ENCODE measurements at regions not wholly inside any gene's neighbourhood (a gene's known extent, or its start where the extent isn't known, plus 50 kb on each side); places are given as distances from the start of the nearest gene placed in this dataset.
"Not testable (repeated sequence)": the region's sequence is repeated elsewhere in the genome, so short reads cannot be mapped to it uniquely, and the experiment has no call there.

- no peak for TF ChIP-seq CTCF (IDR thresholded peaks at IDR 0.05; ENCODE audit: low read depth, low read length, missing control alignments)
- H3K4me3 ChIP-seq (ENCODE audit: low read depth, low read length): no peak overlapping the region
- DNase-seq (ENCODE audit: low read depth): no peak
These were observed 134.6 kb downstream of the CCDC34 start for GRCh38 chr11:27228232-27228905.

GRCh38 chr11:27227736-27228135 is 135.3 kb downstream of the CCDC34 start:
- no peak for TF ChIP-seq CTCF (IDR thresholded peaks at IDR 0.05; ENCODE audit: low read depth, low read length, missing control alignments)
- no peak overlapping the region for H3K4me3 ChIP-seq (ENCODE audit: low read depth, low read length)
- no peak for DNase-seq (ENCODE audit: low read depth)

GRCh38 chr11:27219487-27220039 is 143.5 kb downstream of the CCDC34 start:
- not testable (repeated sequence) for H3K4me3 ChIP-seq (ENCODE audit: low read depth, low read length); DNase-seq (ENCODE audit: low read depth)

- H3K4me3 ChIP-seq (ENCODE audit: low read depth, low read length): no peak overlapping the region
- no peak for DNase-seq (ENCODE audit: low read depth)
- TF ChIP-seq CTCF (IDR thresholded peaks at IDR 0.05; ENCODE audit: low read depth, low read length, missing control alignments): no peak
These were observed 144.5 kb downstream of the CCDC34 start for GRCh38 chr11:27218421-27219038.

GRCh38 chr11:27217948-27218420 is 145.0 kb downstream of the CCDC34 start:
- TF ChIP-seq CTCF (IDR thresholded peaks at IDR 0.05; ENCODE audit: low read depth, low read length, missing control alignments): no peak
- no peak overlapping the region for H3K4me3 ChIP-seq (ENCODE audit: low read depth, low read length)
- DNase-seq (ENCODE audit: low read depth): no peak

- no peak overlapping the region for H3K4me3 ChIP-seq (ENCODE audit: low read depth, low read length)
- DNase-seq (ENCODE audit: low read depth): no peak
- TF ChIP-seq CTCF (IDR thresholded peaks at IDR 0.05; ENCODE audit: low read depth, low read length, missing control alignments): no peak
These were observed 145.5 kb downstream of the CCDC34 start for GRCh38 chr11:27217496-27217895.

GRCh38 chr11:27216270-27217149 is 146.5 kb downstream of the CCDC34 start:
- no peak for DNase-seq (ENCODE audit: low read depth)
- no peak overlapping the region for H3K4me3 ChIP-seq (ENCODE audit: low read depth, low read length)
- no peak for TF ChIP-seq CTCF (IDR thresholded peaks at IDR 0.05; ENCODE audit: low read depth, low read length, missing control alignments)

Data from GM12864 (cell line).